ENCODE measurements at regions not wholly inside any gene's neighbourhood (a gene's known extent, or its start where the extent isn't known, plus 50 kb on each side); places are given as distances from the start of the nearest gene placed in this dataset.

- FAIRE-seq, result no peak
- 67% methylated on average over 2 of the region's 2 CpGs; no CpG with 5 or more reads in 1 of the 2 experiments for WGBS, 2 experiments (ENCODE audit: extremely low coverage in 1 of 2, insufficient coverage in 1 of 2, insufficient read length in 1 of 2, insufficient replicate concordance in 2 of 2, low coverage in 1 of 2, low lambda C conversion rate in 2 of 2, missing lambda C conversion rate in 1 of 2)
- TF ChIP-seq ASH2L (IDR thresholded peaks at IDR 0.05; ENCODE audit: low read length), result no peak
- TF ChIP-seq JUN (IDR thresholded peaks at IDR 0.05; ENCODE audit: low read depth, low read length), result no peak
- no peak for TF ChIP-seq ATF3 (IDR thresholded peaks at IDR 0.05; ENCODE audit: insufficient read depth, low read depth, low read length)
- TF ChIP-seq EGR1 (IDR thresholded peaks at IDR 0.05; ENCODE audit: borderline replicate concordance, low read depth, low read length), result no peak
- no peak for TF ChIP-seq RFX5 (IDR thresholded peaks at IDR 0.05; ENCODE audit: borderline replicate concordance, low read depth, low read length)
- TF ChIP-seq SAP30 (IDR thresholded peaks at IDR 0.05; ENCODE audit: insufficient read depth, insufficient replicate concordance, low read length), result no peak
- no peak for TF ChIP-seq POU5F1 (IDR thresholded peaks at IDR 0.05; ENCODE audit: low read depth, low read length)
- no peak for TF ChIP-seq HDAC6 (IDR thresholded peaks at IDR 0.05; ENCODE audit: low read depth, low read length)
- TF ChIP-seq JUND (IDR thresholded peaks at IDR 0.05; ENCODE audit: low read length), result no peak
- TF ChIP-seq SP4 (IDR thresholded peaks at IDR 0.05; ENCODE audit: low read length), result no peak
- no peak for TF ChIP-seq RAD21 (IDR thresholded peaks at IDR 0.05 in 1 of 2, conservative IDR thresholded peaks at IDR 0.05 in 1 of 2; ENCODE audit: low read depth in 2 of 2, low read length in 2 of 2)
- TF ChIP-seq E2F6 (IDR thresholded peaks at IDR 0.05), result no peak
- no peak for TF ChIP-seq RNF2 (IDR thresholded peaks at IDR 0.05; ENCODE audit: borderline replicate concordance, low read depth, low read length, missing control alignments, poor library complexity, severe bottlenecking)
- TF ChIP-seq CHD1 (IDR thresholded peaks at IDR 0.05; ENCODE audit: low read depth, low read length), result no peak
Measured at GRCh38 chr12:82530394-82530793, 156.3 kb upstream of the TMTC2 start.

More at GRCh38 chr12:82530394-82530793, 156.3 kb upstream of the TMTC2 start:
- Histone ChIP-seq H4K8ac (ENCODE audit: extremely low read depth, insufficient read depth, low read length) (no peak overlapping the region), H3K27ac (ENCODE audit: low read depth, low read length) (no peak overlapping the region), H3K18ac (ENCODE audit: extremely low read depth, low read length) (no peak overlapping the region), H3K4me1 (replicated peaks in 1 of 4; ENCODE audit: control insufficient read depth in 3 of 4, insufficient read depth in 4 of 4, low read length in 3 of 4) (no peaks in the 10 kb centered on the region), H3K79me1 (ENCODE audit: low read depth, low read length) (no peaks in the 10 kb centered on the region), H3K9ac (replicated peaks in 1 of 4; ENCODE audit: extremely low read depth in 1 of 4, low read depth in 3 of 4, low read length in 3 of 4) (no peak overlapping the region), H4K91ac (replicated peaks; ENCODE audit: insufficient read length, low read length) (no peak overlapping the region), H3K9me3 (ENCODE audit: insufficient read depth in 2 of 2, low read depth in 1 of 2, low read length in 1 of 2) (no peaks in the 10 kb centered on the region), H2AK5ac (ENCODE audit: low read depth, low read length) (no peak overlapping the region), H3K23ac (ENCODE audit: insufficient read length) (no peak overlapping the region), H4K5ac (ENCODE audit: insufficient read length, low read depth, low read length) (no peak overlapping the region), H3K36me3 (ENCODE audit: control insufficient read depth in 2 of 4, insufficient read depth in 4 of 4, low read length in 3 of 4) (no peaks in the 10 kb centered on the region), H3K79me2 (ENCODE audit: control insufficient read depth in 1 of 2, insufficient read depth in 2 of 2, low read length in 2 of 2) (no peaks in the 10 kb centered on the region), H3K23me2 (ENCODE audit: low read depth, low read length) (no peaks in the 10 kb centered on the region), H3K4ac (replicated peaks; ENCODE audit: insufficient read length, low read depth, low read length) (no peak overlapping the region), H3K4me3 (ENCODE audit: extremely low read depth in 1 of 4, insufficient read depth in 2 of 4, low read depth in 3 of 4, low read length in 4 of 4) (no peak overlapping the region), H3K14ac (ENCODE audit: insufficient read length) (no peak overlapping the region), H2BK20ac (ENCODE audit: low read length) (no peak overlapping the region), H4K20me1 (replicated peaks in 1 of 2; ENCODE audit: control insufficient read depth in 1 of 2, insufficient read depth in 2 of 2, low read length in 2 of 2) (no peaks in the 10 kb centered on the region), H2BK12ac (ENCODE audit: low read depth, low read length) (no peak overlapping the region), H2BK5ac (ENCODE audit: low read depth, low read length) (no peak overlapping the region), H3K27me3 (replicated peaks in 1 of 4; ENCODE audit: control insufficient read depth in 3 of 4, extremely low read depth in 1 of 4, insufficient read depth in 3 of 4, low read length in 3 of 4) (no peaks in the 10 kb centered on the region), H3K56ac (replicated peaks; ENCODE audit: insufficient read length, low read depth, low read length) (no peak overlapping the region), H2BK120ac (replicated peaks; ENCODE audit: low read depth, low read length) (no peak overlapping the region), H2AFZ (ENCODE audit: low read length) (no peak overlapping the region), H3K4me2 (ENCODE audit: insufficient read depth in 1 of 2, low read depth in 2 of 2, low read length in 2 of 2) (no peak overlapping the region), H2BK15ac (ENCODE audit: low read length) (no peak overlapping the region)
- no peak for DNase-seq (ENCODE audit: low read depth in 1 of 2, low spot score in 2 of 2)
- ChIA-PET CTCF (ENCODE audit: partially characterized antibody) (interaction anchor here (4.1 kb wide), 1 partner anchor 12 kb away, joined by 27 read pairs; no protein-coding TSS in a partner anchor), POLR2A (ENCODE audit: partially characterized antibody) (no interaction called here)
